ENCODE measurements at regions not wholly inside any gene's neighbourhood (a gene's known extent, or its start where the extent isn't known, plus 50 kb on each side); places are given as distances from the start of the nearest gene placed in this dataset.

GRCh38 chr2:39558906-39559305 lies 106.8 kb upstream of the TMEM178A start:
- no peaks in the 10 kb centered on the region for H4K20me1 ChIP-seq (ENCODE audit: insufficient read depth, low read length, poor library complexity, severe bottlenecking)
- no peaks in the 10 kb centered on the region for H3K36me3 ChIP-seq (ENCODE audit: insufficient read depth, low read length)
- no peaks in the 10 kb centered on the region for H3F3A ChIP-seq (ENCODE audit: low read depth)
- TF ChIP-seq EZH2phosphoT487 (IDR thresholded peaks at IDR 0.05; ENCODE audit: borderline replicate concordance) (no peak), CTCF (conservative IDR thresholded peaks at IDR 0.05; ENCODE audit: low read length) (no peak)
- no peak overlapping the region for H3K4me2 ChIP-seq (ENCODE audit: low read depth, low read length, poor library complexity, severe bottlenecking)
- H2AFZ ChIP-seq (ENCODE audit: low read length), result no peak overlapping the region
- peaks cover 20% of the 10 kb centered on the region for H3K9me3 ChIP-seq (ENCODE audit: insufficient read depth, low read depth, low read length)
- H3K79me2 ChIP-seq (ENCODE audit: insufficient read depth, low read length), result no peaks in the 10 kb centered on the region
- no peak overlapping the region for H3K4me3 ChIP-seq (ENCODE audit: low read length, poor library complexity, severe bottlenecking)
- no peaks in the 10 kb centered on the region for H3K9me2 ChIP-seq (replicated peaks; ENCODE audit: low read depth, low read length)
- H3K4me1 ChIP-seq (ENCODE audit: insufficient read depth, low read length, poor library complexity, severe bottlenecking), result no peaks in the 10 kb centered on the region
- no peak overlapping the region for H3K9ac ChIP-seq (ENCODE audit: low read depth, low read length, poor library complexity, severe bottlenecking)
- H3K27me3 ChIP-seq (ENCODE audit: insufficient read depth, low read length, poor library complexity, severe bottlenecking), result no peaks in the 10 kb centered on the region

DNA sequence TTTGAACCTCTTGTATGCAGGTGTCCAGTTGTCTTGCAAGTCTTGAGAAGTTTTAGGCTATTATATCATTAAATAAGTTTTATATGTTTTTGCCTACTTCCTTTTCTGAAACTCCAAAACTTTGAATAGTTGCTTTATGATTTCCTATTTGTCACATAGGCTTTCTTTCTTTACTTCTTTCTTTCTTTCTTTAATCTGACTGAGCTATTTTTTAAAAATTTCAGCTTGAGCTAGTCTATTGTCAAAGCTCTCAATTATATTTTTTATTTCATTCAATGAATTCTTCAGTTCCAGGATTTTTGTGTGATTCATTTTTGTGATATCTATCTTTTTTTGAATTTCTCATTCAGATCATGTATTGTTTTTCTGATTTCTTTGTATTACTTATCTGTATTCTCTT lies 102.1 kb upstream of the TMEM178A start:
- H3K4me3 ChIP-seq (ENCODE audit: low read length, poor library complexity, severe bottlenecking), result no peak overlapping the region
- no peak overlapping the region for H3K9ac ChIP-seq (ENCODE audit: low read depth, low read length, poor library complexity, severe bottlenecking)
- H3K4me2 ChIP-seq (ENCODE audit: low read depth, low read length, poor library complexity, severe bottlenecking), result no peak overlapping the region
- H3K79me2 ChIP-seq (ENCODE audit: insufficient read depth, low read length), result no peaks in the 10 kb centered on the region
- H3K4me1 ChIP-seq (ENCODE audit: insufficient read depth, low read length, poor library complexity, severe bottlenecking), result no peaks in the 10 kb centered on the region
- H3K9me3 ChIP-seq (ENCODE audit: insufficient read depth, low read depth, low read length), result peaks cover 24% of the 10 kb centered on the region
- no peaks in the 10 kb centered on the region for H3F3A ChIP-seq (ENCODE audit: low read depth)
- H2AFZ ChIP-seq (ENCODE audit: low read length), result no peak overlapping the region
- no peaks in the 10 kb centered on the region for H4K20me1 ChIP-seq (ENCODE audit: insufficient read depth, low read length, poor library complexity, severe bottlenecking)
- no peak for TF ChIP-seq EZH2phosphoT487 (IDR thresholded peaks at IDR 0.05; ENCODE audit: borderline replicate concordance)
- TF ChIP-seq CTCF (conservative IDR thresholded peaks at IDR 0.05; ENCODE audit: low read length), result no peak
- no peaks in the 10 kb centered on the region for H3K27me3 ChIP-seq (ENCODE audit: insufficient read depth, low read length, poor library complexity, severe bottlenecking)
- no peaks in the 10 kb centered on the region for H3K36me3 ChIP-seq (ENCODE audit: insufficient read depth, low read length)
- no peaks in the 10 kb centered on the region for H3K9me2 ChIP-seq (replicated peaks; ENCODE audit: low read depth, low read length)

DNA sequence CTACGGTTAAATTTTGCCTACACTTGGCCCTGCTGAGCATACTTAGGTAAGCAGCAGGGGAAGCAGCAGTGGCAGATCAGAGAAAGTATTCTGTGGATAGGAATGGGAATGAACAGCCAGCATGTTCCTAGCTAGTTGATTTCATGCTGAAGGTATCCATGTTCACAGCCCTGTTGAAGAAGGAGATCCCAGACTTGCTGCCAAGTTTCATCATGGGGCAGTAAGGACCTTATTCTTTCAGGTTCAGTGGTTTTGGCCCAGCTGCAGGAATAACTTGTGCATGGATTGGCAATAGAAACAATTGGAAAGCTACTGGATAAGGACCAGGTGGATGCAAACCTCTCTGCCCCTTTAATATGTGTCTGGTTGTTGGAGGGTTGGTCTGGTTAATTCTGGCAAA lies 98.2 kb upstream of the TMEM178A start:
- H4K20me1 ChIP-seq (ENCODE audit: insufficient read depth, low read length, poor library complexity, severe bottlenecking), result no peaks in the 10 kb centered on the region
- H3K4me1 ChIP-seq (ENCODE audit: insufficient read depth, low read length, poor library complexity, severe bottlenecking), result no peaks in the 10 kb centered on the region
- H3K36me3 ChIP-seq (ENCODE audit: insufficient read depth, low read length), result no peaks in the 10 kb centered on the region
- H3K4me3 ChIP-seq (ENCODE audit: low read length, poor library complexity, severe bottlenecking), result no peak overlapping the region
- no peaks in the 10 kb centered on the region for H3K27me3 ChIP-seq (ENCODE audit: insufficient read depth, low read length, poor library complexity, severe bottlenecking)
- peaks cover 16% of the 10 kb centered on the region; the same call in 1 of the 2 replicates for H3K9me3 ChIP-seq (ENCODE audit: insufficient read depth, low read depth, low read length)
- H2AFZ ChIP-seq (ENCODE audit: low read length), result no peak overlapping the region
- TF ChIP-seq EZH2phosphoT487 (IDR thresholded peaks at IDR 0.05; ENCODE audit: borderline replicate concordance), result no peak
- TF ChIP-seq CTCF (conservative IDR thresholded peaks at IDR 0.05; ENCODE audit: low read length), result no peak
- H3F3A ChIP-seq (ENCODE audit: low read depth), result no peaks in the 10 kb centered on the region
- no peak overlapping the region for H3K9ac ChIP-seq (ENCODE audit: low read depth, low read length, poor library complexity, severe bottlenecking)
- no peaks in the 10 kb centered on the region for H3K9me2 ChIP-seq (replicated peaks; ENCODE audit: low read depth, low read length)
- no peak overlapping the region for H3K4me2 ChIP-seq (ENCODE audit: low read depth, low read length, poor library complexity, severe bottlenecking)
- H3K79me2 ChIP-seq (ENCODE audit: insufficient read depth, low read length), result no peaks in the 10 kb centered on the region

Data from Loucy (cell line).